A673 (cell line): ENCODE measurements at regions not wholly inside any gene's neighbourhood (a gene's known extent, or its start where the extent isn't known, plus 50 kb on each side); places are given as distances from the start of the nearest gene placed in this dataset.

ENCODE experiments used
- BruUV-seq: library from RNA; stranded (reverse); fragments of 400-500 nt; replicated peaks from 2 replicates; lab custom pipeline; 2021; lab: Mats Ljungman, UMichigan
- CTCF ChIA-PET: fragments of 300-600 bp; sonication (Branson Sonifier 250); formaldehyde crosslinking; loops from one replicate; lab custom pipeline; 2022; ENCODE audit warnings: antibody characterized with exemption; lab: Charles Lee
- POLR2A ChIA-PET: fragments of 300-600 bp; sonication (Branson Sonifier 250); formaldehyde crosslinking; loops from one replicate; lab custom pipeline; 2022; ENCODE audit warnings: antibody characterized with exemption; ENCODE audit not compliant: low non-redundant PET; lab: Charles Lee
- DNase-seq: peaks from one replicate; pipeline ENCODE4 v3.0.0-alpha.2; 2015; ENCODE audit warnings: low spot score
- H3K27ac ChIP-seq: fragments of 200-600 bp; sonication (generic); 2 replicates; pipeline ENCODE4 v1.5.1; 2016; ENCODE audit warnings: mixed run types, low read depth, mild to moderate bottlenecking, mixed read lengths, antibody characterized with exemption, low read length; ENCODE audit not compliant: poor library complexity, severe bottlenecking
- H3K27me3 ChIP-seq: fragments of 200-600 bp; sonication (generic); replicated peaks from 2 replicates; pipeline ENCODE4 v1.6.1; 2017; ENCODE audit warnings: mixed run types, low read depth, mild to moderate bottlenecking, mixed read lengths, antibody characterized with exemption, low read length; ENCODE audit not compliant: insufficient read depth, poor library complexity
- H3K36me3 ChIP-seq: fragments of 200-600 bp; sonication (generic); 2 replicates; pipeline ENCODE4 v1.6.1; 2016; ENCODE audit warnings: mixed run types, mild to moderate bottlenecking, mixed read lengths, antibody characterized with exemption, low read length; ENCODE audit not compliant: insufficient read depth, poor library complexity, severe bottlenecking
- H3K4me1 ChIP-seq: fragments of 200-600 bp; sonication (generic); 2 replicates; pipeline ENCODE4 v1.6.1; 2017; ENCODE audit warnings: mixed run types, mild to moderate bottlenecking, mixed read lengths, antibody characterized with exemption, low read length; ENCODE audit not compliant: insufficient read depth, poor library complexity, severe bottlenecking
- H3K4me3 ChIP-seq: fragments of 200-600 bp; sonication (generic); 2 replicates; pipeline ENCODE4 v1.5.1; 2016; ENCODE audit warnings: low read depth, mixed run types, mild to moderate bottlenecking, mixed read lengths, low read length; ENCODE audit not compliant: poor library complexity, severe bottlenecking
- H3K9me3 ChIP-seq: fragments of 200-600 bp; sonication (generic); 2 replicates; pipeline ENCODE4 v1.6.1; 2016; ENCODE audit warnings: mixed run types, low read depth, mild to moderate bottlenecking, mixed read lengths, antibody characterized with exemption, low read length; ENCODE audit not compliant: poor library complexity, severe bottlenecking
- CTCF ChIP-seq: fragments of 300-800, 200-600 bp; sonication (generic); conservative IDR thresholded peaks from 2 replicates; pipeline ENCODE4 v1.5.1; 2017; ENCODE audit warnings: low read depth, mild to moderate bottlenecking, antibody characterized with exemption, low read length, moderate library complexity, mixed read lengths
- EZH2 ChIP-seq: fragments of 200-600 bp; sonication (generic); IDR thresholded peaks from 2 replicates; pipeline ENCODE4 v1.6.1; 2017; ENCODE audit warnings: borderline replicate concordance, low read depth, mild to moderate bottlenecking, mixed read lengths, antibody characterized with exemption, low read length; ENCODE audit not compliant: poor library complexity, severe bottlenecking
- intact Hi-C: fragments of 100-400 bp; cut with micrococcal nuclease; formaldehyde crosslinking; loops from one replicate; pipeline ENCODE4 v1.10.0; 2022; ENCODE audit not compliant: unreplicated experiment

- no peak for TF ChIP-seq EZH2
- no peak for TF ChIP-seq CTCF
- Histone ChIP-seq H3K36me3 (no peaks in the 10 kb centered on the region), H3K9me3 (no peaks in the 10 kb centered on the region), H3K27ac (no peak overlapping the region), H3K27me3 (no peaks in the 10 kb centered on the region), H3K4me3 (no peak overlapping the region), H3K4me1 (no peaks in the 10 kb centered on the region)
- ChIA-PET POLR2A (no interaction called here), CTCF (no interaction called here)
- peak; percentile 35 for DNase-seq
- intact Hi-C loops: loop anchor here (10.0 kb wide), 1 partner anchor 890 kb away; no protein-coding TSS in a partner anchor
- no TSS peak for BruUV-seq
These were observed 720.6 kb downstream of the RWDD3 start for GRCh38 chr1:95954585-95954984.

GRCh38 chr1:95956215-95956614, 722.2 kb downstream of the RWDD3 start:
- Histone ChIP-seq H3K36me3 (no peaks in the 10 kb centered on the region), H3K4me1 (no peaks in the 10 kb centered on the region), H3K27me3 (no peaks in the 10 kb centered on the region), H3K27ac (no peak overlapping the region), H3K4me3 (no peak overlapping the region), H3K9me3 (no peaks in the 10 kb centered on the region)
- intact Hi-C loops: loop anchor here (10.0 kb wide), 1 partner anchor 889 kb away; no protein-coding TSS in a partner anchor
- DNase-seq: no peak
- ChIA-PET CTCF (no interaction called here), POLR2A (no interaction called here)
- BruUV-seq: no TSS peak
- TF ChIP-seq EZH2 (no peak), CTCF (no peak)

GRCh38 chr1:95957748-95958147, 723.7 kb downstream of the RWDD3 start:
- Histone ChIP-seq H3K4me3 (no peak overlapping the region), H3K27ac (no peak overlapping the region), H3K9me3 (no peaks in the 10 kb centered on the region), H3K36me3 (no peaks in the 10 kb centered on the region), H3K4me1 (no peaks in the 10 kb centered on the region), H3K27me3 (no peaks in the 10 kb centered on the region)
- POLR2A ChIA-PET: no interaction called here
- CTCF ChIA-PET: no interaction called here
- no peak for DNase-seq
- TF ChIP-seq CTCF (no peak), EZH2 (no peak)
- no TSS peak for BruUV-seq
- intact Hi-C loops: loop anchor here (10.0 kb wide), 1 partner anchor 887 kb away; no protein-coding TSS in a partner anchor
